NCI-H69 (cell line): ENCODE measurements at regions not wholly inside any gene's neighbourhood (a gene's known extent, or its start where the extent isn't known, plus 50 kb on each side); places are given as distances from the start of the nearest gene placed in this dataset.
"Not testable (repeated sequence)": the region's sequence is repeated elsewhere in the genome, so short reads cannot be mapped to it uniquely, and the experiment has no call there.

Experiments
- DNase-seq: peaks from one replicate; lab custom pipeline; 2025; lab: John Stamatoyannopoulos, UW

GRCh38 chr11:70894566-70895365 lies 357.6 kb downstream of the SHANK2 start:
- DNase-seq, result no peak

GRCh38 chr11:70895366-70895670 lies 357.1 kb downstream of the SHANK2 start:
- DNase-seq, result no peak

- DNase-seq, result no peak
Observed at GRCh38 chr11:70897429-70897828, 354.9 kb downstream of the SHANK2 start.

GRCh38 chr11:70899616-70900015 lies 352.8 kb downstream of the SHANK2 start:
- DNase-seq, result no peak

- peak; percentile 69 for DNase-seq
Observed at GRCh38 chr11:70900540-70900939, 351.8 kb downstream of the SHANK2 start.

GRCh38 chr11:70901951-70902521 lies 350.3 kb downstream of the SHANK2 start:
- DNase-seq, result no peak

GRCh38 chr11:70903229-70903628 lies 349.1 kb downstream of the SHANK2 start:
- not testable (repeated sequence) for DNase-seq

GRCh38 chr11:70906101-70906500 lies 346.3 kb downstream of the SHANK2 start:
- no peak for DNase-seq

GRCh38 chr11:70908223-70908622 lies 344.2 kb downstream of the SHANK2 start:
- no peak for DNase-seq

GRCh38 chr11:70910835-70911234 lies 341.5 kb downstream of the SHANK2 start:
- no peak for DNase-seq

GRCh38 chr11:70912226-70912840 lies 340.0 kb downstream of the SHANK2 start:
- DNase-seq, result peak; percentile 71

- DNase-seq, result peak; percentile 97
Observed at GRCh38 chr11:70913715-70914231, 338.6 kb downstream of the SHANK2 start.

GRCh38 chr11:70914496-70914895 lies 337.9 kb downstream of the SHANK2 start:
- no peak for DNase-seq

- DNase-seq, result peak; percentile 33
Observed at GRCh38 chr11:70915158-70915985, 337.0 kb downstream of the SHANK2 start.

GRCh38 chr11:70916351-70916750 lies 336.0 kb downstream of the SHANK2 start:
- peak; percentile 36 for DNase-seq

- no peak for DNase-seq
Observed at GRCh38 chr11:70918242-70918641, 334.1 kb downstream of the SHANK2 start.

GRCh38 chr11:70921804-70922203 lies 330.6 kb downstream of the SHANK2 start:
- DNase-seq, result no peak

GRCh38 chr11:70924108-70924507 lies 328.3 kb downstream of the SHANK2 start:
- no peak for DNase-seq

- no peak for DNase-seq
Observed at GRCh38 chr11:70925238-70925637, 327.1 kb downstream of the SHANK2 start.

- DNase-seq, result no peak
Observed at GRCh38 chr11:70926543-70927201, 325.7 kb downstream of the SHANK2 start.

- DNase-seq, result peak; percentile 80
Observed at GRCh38 chr11:70928854-70929598, 323.4 kb downstream of the SHANK2 start.
